ENCODE measurements at regions not wholly inside any gene's neighbourhood (a gene's known extent, or its start where the extent isn't known, plus 50 kb on each side); places are given as distances from the start of the nearest gene placed in this dataset.

DNA sequence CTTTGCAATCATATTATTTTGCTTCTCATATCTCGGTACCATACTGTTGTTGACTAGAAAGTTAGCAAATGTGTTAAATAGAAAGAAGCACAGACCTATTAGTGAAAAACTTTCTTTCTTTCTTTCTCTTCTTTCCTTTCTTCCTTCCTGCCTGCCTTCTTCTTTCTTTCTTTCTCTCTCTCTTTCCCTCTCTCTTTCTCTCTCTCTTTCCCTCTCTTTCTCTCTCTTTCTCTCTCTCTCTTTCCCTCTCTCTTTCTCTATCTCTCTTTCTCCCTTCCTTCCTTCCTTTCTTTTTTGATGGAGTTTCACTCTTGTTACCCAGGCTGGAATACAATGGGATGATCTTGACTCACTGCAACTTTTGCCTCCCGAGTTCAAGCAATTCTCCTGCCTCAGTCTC lies 1160.6 kb downstream of the GATA3 start:
- no peak for TF ChIP-seq CTCF (IDR thresholded peaks at IDR 0.05; ENCODE audit: low read length)
- TF ChIP-seq EZH2 (IDR thresholded peaks at IDR 0.05; ENCODE audit: borderline replicate concordance, low read length): no peak
